Glutamatergic neuron (in vitro differentiated cells): ENCODE measurements at regions not wholly inside any gene's neighbourhood (a gene's known extent, or its start where the extent isn't known, plus 50 kb on each side); places are given as distances from the start of the nearest gene placed in this dataset.

Source experiments
- DNase-seq: peaks from one replicate; pipeline ENCODE4 v3.0.0; 2022
- H3K27ac Mint-ChIP-seq: one replicate; pipeline ENCODE4 v1.8.0; 2020; ENCODE audit warnings: mild to moderate bottlenecking, mixed read lengths, inconsistent platforms; ENCODE audit not compliant: unreplicated experiment
- H3K27me3 Mint-ChIP-seq: one replicate; pipeline ENCODE4 v1.8.0; 2020; ENCODE audit warnings: mild to moderate bottlenecking, moderate library complexity, mixed read lengths, inconsistent platforms; ENCODE audit not compliant: unreplicated experiment
- H3K36me3 Mint-ChIP-seq: one replicate; pipeline ENCODE4 v1.8.0; 2020; ENCODE audit warnings: mild to moderate bottlenecking, mixed read lengths, inconsistent platforms; ENCODE audit not compliant: unreplicated experiment
- H3K4me1 Mint-ChIP-seq: one replicate; pipeline ENCODE4 v1.8.0; 2020; ENCODE audit warnings: mild to moderate bottlenecking, low read depth, mixed read lengths, inconsistent platforms; ENCODE audit not compliant: unreplicated experiment
- H3K4me3 Mint-ChIP-seq: one replicate; pipeline ENCODE4 v1.8.0; 2020; ENCODE audit warnings: mild to moderate bottlenecking, mixed read lengths, inconsistent platforms; ENCODE audit not compliant: unreplicated experiment
- H3K9me3 Mint-ChIP-seq: one replicate; pipeline ENCODE4 v1.8.0; 2020; ENCODE audit warnings: mild to moderate bottlenecking, moderate library complexity, mixed read lengths, inconsistent platforms; ENCODE audit not compliant: unreplicated experiment
- TF ChIP-seq, protein P1 (sequence below): fragments of 200-600 bp; sonication (generic); IDR thresholded peaks from one replicate; pipeline ENCODE4 v1.5.0; 2021; ENCODE audit not compliant: partially characterized antibody, unreplicated experiment

GRCh38 chr2:138207074-138207930 is 243.0 kb downstream of the HNMT start:
- Mint-ChIP-seq H3K4me1 (no peaks in the 10 kb centered on the region), H3K36me3 (no peaks in the 10 kb centered on the region), H3K27ac (no peak overlapping the region), H3K27me3 (peaks cover 1% of the 10 kb centered on the region), H3K4me3 (no peak overlapping the region), H3K9me3 (no peaks in the 10 kb centered on the region)
- TF ChIP-seq, protein P1, sequence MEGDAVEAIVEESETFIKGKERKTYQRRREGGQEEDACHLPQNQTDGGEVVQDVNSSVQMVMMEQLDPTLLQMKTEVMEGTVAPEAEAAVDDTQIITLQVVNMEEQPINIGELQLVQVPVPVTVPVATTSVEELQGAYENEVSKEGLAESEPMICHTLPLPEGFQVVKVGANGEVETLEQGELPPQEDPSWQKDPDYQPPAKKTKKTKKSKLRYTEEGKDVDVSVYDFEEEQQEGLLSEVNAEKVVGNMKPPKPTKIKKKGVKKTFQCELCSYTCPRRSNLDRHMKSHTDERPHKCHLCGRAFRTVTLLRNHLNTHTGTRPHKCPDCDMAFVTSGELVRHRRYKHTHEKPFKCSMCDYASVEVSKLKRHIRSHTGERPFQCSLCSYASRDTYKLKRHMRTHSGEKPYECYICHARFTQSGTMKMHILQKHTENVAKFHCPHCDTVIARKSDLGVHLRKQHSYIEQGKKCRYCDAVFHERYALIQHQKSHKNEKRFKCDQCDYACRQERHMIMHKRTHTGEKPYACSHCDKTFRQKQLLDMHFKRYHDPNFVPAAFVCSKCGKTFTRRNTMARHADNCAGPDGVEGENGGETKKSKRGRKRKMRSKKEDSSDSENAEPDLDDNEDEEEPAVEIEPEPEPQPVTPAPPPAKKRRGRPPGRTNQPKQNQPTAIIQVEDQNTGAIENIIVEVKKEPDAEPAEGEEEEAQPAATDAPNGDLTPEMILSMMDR: no peak
- no peak for DNase-seq

- no peak for DNase-seq
- H3K4me3 Mint-ChIP-seq: no peak overlapping the region
- H3K27me3 Mint-ChIP-seq: peaks cover 1% of the 10 kb centered on the region
- no peaks in the 10 kb centered on the region for H3K4me1 Mint-ChIP-seq
- TF ChIP-seq, protein P1: no peak
- no peak overlapping the region for H3K27ac Mint-ChIP-seq
- H3K36me3 Mint-ChIP-seq: no peaks in the 10 kb centered on the region
- H3K9me3 Mint-ChIP-seq: no peaks in the 10 kb centered on the region
These were observed 244.7 kb downstream of the HNMT start for GRCh38 chr2:138209009-138209408.

DNA sequence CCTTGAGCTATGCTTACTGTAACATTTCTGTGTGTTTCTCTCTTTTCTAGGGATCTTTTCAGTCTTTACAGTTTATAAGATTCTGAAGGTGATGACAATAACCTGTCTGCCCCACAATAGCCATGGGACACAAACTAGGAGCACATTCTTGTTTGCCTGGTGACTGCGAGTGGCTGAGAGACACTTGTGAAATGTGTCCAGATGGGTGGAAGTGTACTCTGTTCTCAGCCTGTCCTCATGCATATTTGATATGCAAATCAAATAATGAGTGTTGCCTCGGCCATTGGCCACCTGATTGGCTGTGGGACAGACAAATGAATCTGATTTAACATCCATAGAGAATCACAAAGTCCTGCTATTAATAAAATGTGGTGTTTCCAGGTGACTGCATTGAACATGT is 246.2 kb downstream of the HNMT start:
- DNase-seq: no peak
- Mint-ChIP-seq H3K27me3 (no peaks in the 10 kb centered on the region), H3K4me3 (no peak overlapping the region), H3K9me3 (no peaks in the 10 kb centered on the region), H3K4me1 (no peaks in the 10 kb centered on the region), H3K27ac (no peak overlapping the region), H3K36me3 (no peaks in the 10 kb centered on the region)
- TF ChIP-seq, protein P1: no peak

DNA sequence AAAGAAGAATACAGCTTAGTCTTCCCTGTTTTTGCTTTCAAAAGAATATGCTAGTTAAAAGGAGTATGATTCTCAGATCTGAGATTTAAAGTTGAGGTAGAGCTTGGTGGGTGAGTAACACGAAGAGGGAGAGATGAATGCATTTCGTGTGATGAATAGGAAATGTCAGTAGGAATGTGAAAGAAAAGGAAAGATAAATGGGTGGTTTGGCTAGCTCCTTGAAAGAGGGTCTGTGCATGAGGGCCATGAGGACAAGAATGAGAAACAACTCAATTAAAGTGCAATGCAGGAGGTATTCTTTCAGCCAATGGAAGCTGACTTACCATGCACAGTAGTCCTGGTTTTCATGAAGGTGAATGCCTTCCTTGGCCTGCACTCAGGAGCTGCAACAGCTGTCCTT is 248.2 kb downstream of the HNMT start:
- Mint-ChIP-seq H3K27me3 (no peaks in the 10 kb centered on the region), H3K4me1 (no peaks in the 10 kb centered on the region), H3K36me3 (no peaks in the 10 kb centered on the region), H3K9me3 (no peaks in the 10 kb centered on the region), H3K27ac (no peak overlapping the region), H3K4me3 (no peak overlapping the region)
- TF ChIP-seq, protein P1: no peak
- no peak for DNase-seq

GRCh38 chr2:138213084-138213483 is 248.8 kb downstream of the HNMT start:
- Mint-ChIP-seq H3K9me3 (no peaks in the 10 kb centered on the region), H3K4me1 (no peaks in the 10 kb centered on the region), H3K4me3 (no peak overlapping the region), H3K27me3 (no peaks in the 10 kb centered on the region), H3K36me3 (no peaks in the 10 kb centered on the region), H3K27ac (no peak overlapping the region)
- DNase-seq: no peak
- TF ChIP-seq, protein P1: no peak
